ENCODE measurements at regions not wholly inside any gene's neighbourhood (a gene's known extent, or its start where the extent isn't known, plus 50 kb on each side); places are given as distances from the start of the nearest gene placed in this dataset.
"Not testable (repeated sequence)": the region's sequence is repeated elsewhere in the genome, so short reads cannot be mapped to it uniquely, and the experiment has no call there.

GRCh38 chr11:22444076-22444475 is 105.9 kb downstream of the SLC17A6 start:
- no peak for DNase-seq (ENCODE audit: low read depth in 2 of 2)

GRCh38 chr11:22441831-22442230 is 103.7 kb downstream of the SLC17A6 start:
- DNase-seq (ENCODE audit: low read depth in 2 of 2), result no peak

- not testable (repeated sequence) for DNase-seq (ENCODE audit: low read depth in 2 of 2)
Observed at GRCh38 chr11:22435582-22435981, 97.4 kb downstream of the SLC17A6 start.

GRCh38 chr11:22433517-22433916 is 95.3 kb downstream of the SLC17A6 start:
- DNase-seq (ENCODE audit: low read depth in 2 of 2), result no peak

- no peak for DNase-seq (ENCODE audit: low read depth in 2 of 2)
Observed at GRCh38 chr11:22433094-22433455, 94.9 kb downstream of the SLC17A6 start.

GRCh38 chr11:22432291-22433093 is 94.3 kb downstream of the SLC17A6 start:
- DNase-seq (ENCODE audit: low read depth in 2 of 2), result no peak

GRCh38 chr11:22431106-22431505 is 92.9 kb downstream of the SLC17A6 start:
- DNase-seq (ENCODE audit: low read depth in 2 of 2), result no peak

GRCh38 chr11:22430639-22431038 is 92.5 kb downstream of the SLC17A6 start:
- no peak for DNase-seq (ENCODE audit: low read depth in 2 of 2)

- DNase-seq (ENCODE audit: low read depth in 2 of 2), result no peak
Observed at GRCh38 chr11:22430141-22430541, 92.0 kb downstream of the SLC17A6 start.

Data from fibroblast of skin of left quadriceps (primary cell).